Testis (tissue), 2 donors: ENCODE measurements at regions not wholly inside any gene's neighbourhood (a gene's known extent, or its start where the extent isn't known, plus 50 kb on each side); places are given as distances from the start of the nearest gene placed in this dataset.

Experiments used
- POLR2A ChIP-seq: fragments of 450-650 bp; IDR thresholded peaks from one replicate; pipeline ENCODE4 v1.6.1; 2017; ENCODE audit warnings: antibody characterized with exemption, mild to moderate bottlenecking, moderate library complexity
- TF ChIP-seq, protein P1 (sequence below), 3 experiments: fragments of 450-650 bp in 2 of 3; fragments of 200-600 bp in 1 of 3; sonication (generic) in 1 of 3; IDR thresholded peaks; one replicate each; pipeline ENCODE4 v1.5.1; 2016 to 2019; ENCODE audit warnings: antibody characterized with exemption in 3 of 3, mild to moderate bottlenecking in 2 of 3, moderate library complexity in 1 of 3

DNA sequence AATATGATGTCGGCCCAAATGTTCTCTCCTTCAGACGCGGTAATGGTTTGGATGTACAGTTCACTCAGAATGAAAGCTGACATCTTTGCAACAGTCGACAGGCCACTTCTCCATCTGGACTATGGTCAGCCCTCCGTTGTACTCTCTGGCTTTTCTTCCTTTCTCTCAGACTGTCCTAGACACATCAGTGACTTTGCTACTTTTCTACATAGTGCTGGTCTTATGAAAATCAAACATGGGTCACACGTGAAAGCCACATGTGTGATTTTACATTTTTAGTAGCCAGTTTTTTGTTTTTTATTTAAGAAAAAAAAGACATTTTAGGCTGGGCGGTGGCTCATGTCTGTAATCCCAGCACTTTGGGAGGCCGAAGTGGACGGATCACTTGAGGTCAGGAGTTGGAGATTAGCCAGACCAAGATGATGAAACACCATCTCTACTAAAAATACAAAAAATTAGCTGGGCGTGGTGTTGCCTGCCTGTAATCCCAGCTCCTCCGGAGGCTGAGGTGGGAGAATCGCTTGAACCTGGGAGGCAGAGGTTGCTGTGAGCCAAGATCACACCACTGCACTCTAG is 644.1 kb downstream of the KCNJ2 start:
- no peak for TF ChIP-seq POLR2A
- TF ChIP-seq, protein P1, sequence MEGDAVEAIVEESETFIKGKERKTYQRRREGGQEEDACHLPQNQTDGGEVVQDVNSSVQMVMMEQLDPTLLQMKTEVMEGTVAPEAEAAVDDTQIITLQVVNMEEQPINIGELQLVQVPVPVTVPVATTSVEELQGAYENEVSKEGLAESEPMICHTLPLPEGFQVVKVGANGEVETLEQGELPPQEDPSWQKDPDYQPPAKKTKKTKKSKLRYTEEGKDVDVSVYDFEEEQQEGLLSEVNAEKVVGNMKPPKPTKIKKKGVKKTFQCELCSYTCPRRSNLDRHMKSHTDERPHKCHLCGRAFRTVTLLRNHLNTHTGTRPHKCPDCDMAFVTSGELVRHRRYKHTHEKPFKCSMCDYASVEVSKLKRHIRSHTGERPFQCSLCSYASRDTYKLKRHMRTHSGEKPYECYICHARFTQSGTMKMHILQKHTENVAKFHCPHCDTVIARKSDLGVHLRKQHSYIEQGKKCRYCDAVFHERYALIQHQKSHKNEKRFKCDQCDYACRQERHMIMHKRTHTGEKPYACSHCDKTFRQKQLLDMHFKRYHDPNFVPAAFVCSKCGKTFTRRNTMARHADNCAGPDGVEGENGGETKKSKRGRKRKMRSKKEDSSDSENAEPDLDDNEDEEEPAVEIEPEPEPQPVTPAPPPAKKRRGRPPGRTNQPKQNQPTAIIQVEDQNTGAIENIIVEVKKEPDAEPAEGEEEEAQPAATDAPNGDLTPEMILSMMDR (IDR thresholded peaks at IDR 0.05), result no peak
